H9 (cell line): ENCODE measurements at regions not wholly inside any gene's neighbourhood (a gene's known extent, or its start where the extent isn't known, plus 50 kb on each side); places are given as distances from the start of the nearest gene placed in this dataset.

Source experiments
- DNase-seq: peaks from one replicate; pipeline ENCODE4 v3.0.0-alpha.2; 2017
- H2AFZ ChIP-seq: one replicate; pipeline ENCODE4 v1.6.1; 2013; ENCODE audit warnings: mild to moderate bottlenecking, low read length, control low read depth, moderate library complexity
- H2AK5ac ChIP-seq: 2 replicates; pipeline ENCODE4 v1.6.1; 2013; ENCODE audit warnings: low read length, control low read depth, mixed read lengths; ENCODE audit not compliant: insufficient read length
- H2BK120ac ChIP-seq: one replicate; pipeline ENCODE4 v1.6.1; 2013; ENCODE audit warnings: low read depth, mild to moderate bottlenecking, low read length, control low read depth, inconsistent platforms; ENCODE audit not compliant: poor library complexity, severe bottlenecking
- H2BK12ac ChIP-seq: 2 replicates; pipeline ENCODE4 v1.6.1; 2013; ENCODE audit warnings: low read length, control low read depth, mixed read lengths, low read depth; ENCODE audit not compliant: insufficient read length
- H2BK15ac ChIP-seq: 2 replicates; pipeline ENCODE4 v1.6.1; 2013; ENCODE audit warnings: low read depth, low read length, control low read depth
- H2BK20ac ChIP-seq: one replicate; pipeline ENCODE4 v1.6.1; 2013; ENCODE audit warnings: low read depth, mild to moderate bottlenecking, low read length, control low read depth, inconsistent platforms; ENCODE audit not compliant: poor library complexity, severe bottlenecking
- H2BK5ac ChIP-seq: 2 replicates; pipeline ENCODE4 v1.6.1; 2013; ENCODE audit warnings: low read length, control low read depth, mixed read lengths; ENCODE audit not compliant: insufficient read length
- H3K14ac ChIP-seq: 2 replicates; pipeline ENCODE4 v1.6.1; 2013; ENCODE audit warnings: low read length, control low read depth; ENCODE audit not compliant: insufficient read depth
- H3K18ac ChIP-seq: 2 replicates; pipeline ENCODE4 v1.6.1; 2013; ENCODE audit warnings: low read depth, mild to moderate bottlenecking, mixed read lengths, low read length, control low read depth; ENCODE audit not compliant: insufficient read length
- H3K23ac ChIP-seq: 2 replicates; pipeline ENCODE4 v1.6.1; 2013; ENCODE audit warnings: low read length, control low read depth, mixed read lengths, low read depth; ENCODE audit not compliant: insufficient read length
- H3K23me2 ChIP-seq: 2 replicates; pipeline ENCODE4 v1.6.1; 2013; ENCODE audit warnings: low read depth, mild to moderate bottlenecking, mixed read lengths, low read length, control low read depth; ENCODE audit not compliant: insufficient read length, poor library complexity, severe bottlenecking
- H3K27ac ChIP-seq: 2 replicates; pipeline ENCODE4 v1.5.1; 2013; ENCODE audit warnings: low read length, control low read depth, mixed read lengths, low read depth; ENCODE audit not compliant: insufficient read length
- H3K27me3 ChIP-seq: 2 replicates; pipeline ENCODE4 v1.6.1; 2013; ENCODE audit warnings: low read length, control low read depth, inconsistent platforms; ENCODE audit not compliant: insufficient read depth
- H3K4ac ChIP-seq: 2 replicates; pipeline ENCODE4 v1.6.1; 2013; ENCODE audit warnings: low read depth, mild to moderate bottlenecking, control low read depth, inconsistent platforms, low read length, moderate library complexity
- H3K4me1 ChIP-seq: 2 replicates; pipeline ENCODE4 v1.6.1; 2013; ENCODE audit warnings: low read length, control low read depth, inconsistent platforms; ENCODE audit not compliant: insufficient read depth
- H3K4me2 ChIP-seq: 2 replicates; pipeline ENCODE4 v1.6.1; 2013; ENCODE audit warnings: low read length, control low read depth, mixed read lengths; ENCODE audit not compliant: insufficient read length, insufficient read depth
- H3K56ac ChIP-seq: 2 replicates; pipeline ENCODE4 v1.6.1; 2013; ENCODE audit warnings: low read depth, mild to moderate bottlenecking, mixed read lengths, low read length, control low read depth; ENCODE audit not compliant: insufficient read length
- H3K79me1 ChIP-seq: 2 replicates; pipeline ENCODE4 v1.6.1; 2013; ENCODE audit warnings: low read depth, mild to moderate bottlenecking, moderate library complexity, low read length, control low read depth, inconsistent platforms; ENCODE audit not compliant: insufficient read depth, poor library complexity, severe bottlenecking
- H3K79me2 ChIP-seq: 2 replicates; pipeline ENCODE4 v1.6.1; 2013; ENCODE audit warnings: low read length, control low read depth, inconsistent platforms; ENCODE audit not compliant: insufficient read depth
- H3K9ac ChIP-seq: 2 replicates; pipeline ENCODE4 v1.6.1; 2013; ENCODE audit warnings: low read length, control low read depth, mixed read lengths; ENCODE audit not compliant: insufficient read length; ENCODE audit errors: extremely low read depth
- H3K9me3 ChIP-seq: one replicate; pipeline ENCODE4 v1.6.1; 2013; ENCODE audit warnings: low read depth, low read length, inconsistent platforms; ENCODE audit not compliant: control insufficient read depth
- H3T11ph ChIP-seq: one replicate; pipeline ENCODE4 v1.6.1; 2013; ENCODE audit warnings: mild to moderate bottlenecking, low read length, control low read depth, inconsistent platforms
- H4K20me1 ChIP-seq: one replicate; pipeline ENCODE4 v1.6.1; 2013; ENCODE audit not compliant: control insufficient read depth, insufficient read length, insufficient read depth
- H4K5ac ChIP-seq: 2 replicates; pipeline ENCODE4 v1.6.1; 2013; ENCODE audit warnings: low read depth, mild to moderate bottlenecking, mixed read lengths, low read length, control low read depth; ENCODE audit not compliant: insufficient read length
- H4K8ac ChIP-seq: replicated peaks from 2 replicates; pipeline ENCODE4 v1.6.1; 2013; ENCODE audit warnings: low read length, control low read depth, mixed read lengths, low read depth; ENCODE audit not compliant: insufficient read length
- H4K91ac ChIP-seq: 2 replicates; pipeline ENCODE4 v1.6.1; 2013; ENCODE audit warnings: low read depth, mild to moderate bottlenecking, moderate library complexity, mixed read lengths, low read length, control low read depth; ENCODE audit not compliant: insufficient read length
- H3K27ac Mint-ChIP-seq, 3 experiments: 2 replicates in 2 of 3; 3 replicates in 1 of 3; pipeline ENCODE4 v1.8.0; 2020 to 2021; ENCODE audit warnings: mixed read lengths in 3 of 3, mild to moderate bottlenecking in 1 of 3, moderate library complexity in 1 of 3
- H3K27me3 Mint-ChIP-seq: 2 replicates; pipeline ENCODE4 v1.8.0; 2021; ENCODE audit warnings: low read depth, mild to moderate bottlenecking, moderate library complexity, mixed read lengths
- H3K36me3 Mint-ChIP-seq, 3 experiments: 2 replicates in 2 of 3; 3 replicates in 1 of 3; pipeline ENCODE4 v1.8.0; 2020 to 2021; ENCODE audit warnings: low read depth in 3 of 3, mixed read lengths in 3 of 3; ENCODE audit not compliant: insufficient read depth in 1 of 3
- H3K4me1 Mint-ChIP-seq, 2 experiments: 2 replicates each; pipeline ENCODE4 v1.8.0; 2020; ENCODE audit warnings: mixed read lengths in 2 of 2
- H3K4me3 Mint-ChIP-seq, 2 experiments: 2 replicates in 1 of 2; 3 replicates in 1 of 2; pipeline ENCODE4 v1.8.0; 2020 to 2021; ENCODE audit warnings: mild to moderate bottlenecking in 2 of 2, mixed read lengths in 2 of 2, moderate library complexity in 1 of 2
- H3K9me3 Mint-ChIP-seq, 2 experiments: 2 replicates in 1 of 2; 3 replicates in 1 of 2; pipeline ENCODE4 v1.8.0; 2020; ENCODE audit warnings: mild to moderate bottlenecking in 2 of 2, mixed read lengths in 2 of 2, moderate library complexity in 1 of 2
- WGBS: extraction: QIAGEN DNeasy Blood & Tissue Kit; methylation state at CpG from one replicate; pipeline ENCODE4 v1.1.7; 2013; ENCODE audit warnings: missing lambda C conversion rate, low lambda C conversion rate, mixed read lengths; ENCODE audit not compliant: insufficient read length; ENCODE audit errors: extremely low coverage; 5-methylcytosine and 5-hydroxymethylcytosine counted together
- TF ChIP-seq, protein P1 (sequence below): fragments of 200-600 bp; sonication (generic); conservative IDR thresholded peaks from 3 replicates; pipeline ENCODE4 v1.8.0; 2021; ENCODE audit warnings: antibody characterized with exemption, mild to moderate bottlenecking

DNA sequence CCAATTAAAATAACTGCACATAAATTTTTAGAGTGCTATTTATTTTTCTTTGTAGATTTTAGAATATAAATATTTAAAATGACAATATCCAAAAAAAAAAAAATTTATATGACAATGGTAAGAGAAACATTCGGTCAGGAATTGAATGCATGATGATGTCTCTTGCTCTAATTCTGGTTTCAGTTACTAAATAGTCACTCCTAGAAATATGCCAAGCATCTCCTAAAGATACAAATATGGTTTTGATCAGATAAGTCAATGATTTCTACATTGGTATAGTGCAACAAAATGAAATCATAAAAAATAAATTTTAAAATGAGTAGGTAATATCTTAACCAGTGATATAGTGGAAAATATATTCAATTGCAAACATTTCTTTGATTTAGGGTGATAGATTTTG, 95.9 kb upstream of the ACKR3 start:
- no peaks in the 10 kb centered on the region for H4K20me1 ChIP-seq
- H3K23me2 ChIP-seq: no peaks in the 10 kb centered on the region
- H2BK20ac ChIP-seq: no peak overlapping the region
- no peak overlapping the region for H3K27ac ChIP-seq
- TF ChIP-seq, protein P1, sequence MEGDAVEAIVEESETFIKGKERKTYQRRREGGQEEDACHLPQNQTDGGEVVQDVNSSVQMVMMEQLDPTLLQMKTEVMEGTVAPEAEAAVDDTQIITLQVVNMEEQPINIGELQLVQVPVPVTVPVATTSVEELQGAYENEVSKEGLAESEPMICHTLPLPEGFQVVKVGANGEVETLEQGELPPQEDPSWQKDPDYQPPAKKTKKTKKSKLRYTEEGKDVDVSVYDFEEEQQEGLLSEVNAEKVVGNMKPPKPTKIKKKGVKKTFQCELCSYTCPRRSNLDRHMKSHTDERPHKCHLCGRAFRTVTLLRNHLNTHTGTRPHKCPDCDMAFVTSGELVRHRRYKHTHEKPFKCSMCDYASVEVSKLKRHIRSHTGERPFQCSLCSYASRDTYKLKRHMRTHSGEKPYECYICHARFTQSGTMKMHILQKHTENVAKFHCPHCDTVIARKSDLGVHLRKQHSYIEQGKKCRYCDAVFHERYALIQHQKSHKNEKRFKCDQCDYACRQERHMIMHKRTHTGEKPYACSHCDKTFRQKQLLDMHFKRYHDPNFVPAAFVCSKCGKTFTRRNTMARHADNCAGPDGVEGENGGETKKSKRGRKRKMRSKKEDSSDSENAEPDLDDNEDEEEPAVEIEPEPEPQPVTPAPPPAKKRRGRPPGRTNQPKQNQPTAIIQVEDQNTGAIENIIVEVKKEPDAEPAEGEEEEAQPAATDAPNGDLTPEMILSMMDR: no peak
- H2BK12ac ChIP-seq: no peak overlapping the region
- no peaks in the 10 kb centered on the region for H3K79me1 ChIP-seq
- H3K4me2 ChIP-seq: no peak overlapping the region
- no peak overlapping the region for H4K91ac ChIP-seq
- no peak overlapping the region for H3K14ac ChIP-seq
- no peak overlapping the region for H2AFZ ChIP-seq
- H3T11ph ChIP-seq: no peak overlapping the region
- H3K56ac ChIP-seq: no peak overlapping the region
- Mint-ChIP-seq H3K4me1 (peaks cover 12 to 16% of the 10 kb centered on the region in 2 experiments), H3K4me3 (no peak overlapping the region), H3K27me3 (no peaks in the 10 kb centered on the region), H3K36me3 (no peaks in the 10 kb centered on the region), H3K9me3 (no peaks in the 10 kb centered on the region; a peak in 2 of 5 replicates), H3K27ac (no peak overlapping the region)
- no peak overlapping the region for H3K9ac ChIP-seq
- H3K23ac ChIP-seq: no peak overlapping the region
- H3K4me1 ChIP-seq: peaks cover 2% of the 10 kb centered on the region; the same call in 1 of the 2 replicates
- no peak overlapping the region for H4K5ac ChIP-seq
- no peak overlapping the region for H2AK5ac ChIP-seq
- no peak overlapping the region for H3K4ac ChIP-seq
- H3K79me2 ChIP-seq: no peaks in the 10 kb centered on the region
- no peak overlapping the region for H4K8ac ChIP-seq
- no peaks in the 10 kb centered on the region for H3K9me3 ChIP-seq
- no peak overlapping the region for H3K18ac ChIP-seq
- H2BK15ac ChIP-seq: no peak overlapping the region
- no peak overlapping the region for H2BK5ac ChIP-seq
- no peak overlapping the region for H2BK120ac ChIP-seq
- no CpG with 5 or more reads among the region's 1 CpG for WGBS
- no peaks in the 10 kb centered on the region for H3K27me3 ChIP-seq
- no peak for DNase-seq
